ENCODE measurements at regions not wholly inside any gene's neighbourhood (a gene's known extent, or its start where the extent isn't known, plus 50 kb on each side); places are given as distances from the start of the nearest gene placed in this dataset.

GRCh38 chr16:88170528-88170991 is 212.2 kb upstream of the ZNF469 start:
- TF ChIP-seq GABPA (IDR thresholded peaks at IDR 0.05; ENCODE audit: low read depth) (no peak), CTCF (IDR thresholded peaks at IDR 0.05; ENCODE audit: insufficient read depth, low read length) (no peak), SPI1 (IDR thresholded peaks at IDR 0.05; ENCODE audit: borderline replicate concordance, low read depth) (peak; percentile 24; the same call in 1 of the 2 replicates), POLR2AphosphoS5 (IDR thresholded peaks at IDR 0.05; ENCODE audit: low read depth) (no peak)
